PFSK-1 (cell line): ENCODE measurements at regions not wholly inside any gene's neighbourhood (a gene's known extent, or its start where the extent isn't known, plus 50 kb on each side); places are given as distances from the start of the nearest gene placed in this dataset.

Experiments used
- POLR2AphosphoS5 ChIP-seq: IDR thresholded peaks from 2 replicates; pipeline ENCODE4 v1.6.1; 2012; ENCODE audit warnings: low read depth, mild to moderate bottlenecking, control low read depth, low read length, moderate library complexity
- TAF1 ChIP-seq: IDR thresholded peaks from 2 replicates; pipeline ENCODE4 v1.6.1; 2012; ENCODE audit warnings: low read length, control low read depth, borderline replicate concordance; ENCODE audit not compliant: insufficient read depth

GRCh38 chr3:110646055-110646454 lies 425.6 kb upstream of the NECTIN3 start:
- TF ChIP-seq POLR2AphosphoS5 (no peak), TAF1 (no peak)
